ENCODE measurements at regions not wholly inside any gene's neighbourhood (a gene's known extent, or its start where the extent isn't known, plus 50 kb on each side); places are given as distances from the start of the nearest gene placed in this dataset.
A peak's percentile ranks its signal among the peaks of the same experiment; 100 is the strongest.

DNA sequence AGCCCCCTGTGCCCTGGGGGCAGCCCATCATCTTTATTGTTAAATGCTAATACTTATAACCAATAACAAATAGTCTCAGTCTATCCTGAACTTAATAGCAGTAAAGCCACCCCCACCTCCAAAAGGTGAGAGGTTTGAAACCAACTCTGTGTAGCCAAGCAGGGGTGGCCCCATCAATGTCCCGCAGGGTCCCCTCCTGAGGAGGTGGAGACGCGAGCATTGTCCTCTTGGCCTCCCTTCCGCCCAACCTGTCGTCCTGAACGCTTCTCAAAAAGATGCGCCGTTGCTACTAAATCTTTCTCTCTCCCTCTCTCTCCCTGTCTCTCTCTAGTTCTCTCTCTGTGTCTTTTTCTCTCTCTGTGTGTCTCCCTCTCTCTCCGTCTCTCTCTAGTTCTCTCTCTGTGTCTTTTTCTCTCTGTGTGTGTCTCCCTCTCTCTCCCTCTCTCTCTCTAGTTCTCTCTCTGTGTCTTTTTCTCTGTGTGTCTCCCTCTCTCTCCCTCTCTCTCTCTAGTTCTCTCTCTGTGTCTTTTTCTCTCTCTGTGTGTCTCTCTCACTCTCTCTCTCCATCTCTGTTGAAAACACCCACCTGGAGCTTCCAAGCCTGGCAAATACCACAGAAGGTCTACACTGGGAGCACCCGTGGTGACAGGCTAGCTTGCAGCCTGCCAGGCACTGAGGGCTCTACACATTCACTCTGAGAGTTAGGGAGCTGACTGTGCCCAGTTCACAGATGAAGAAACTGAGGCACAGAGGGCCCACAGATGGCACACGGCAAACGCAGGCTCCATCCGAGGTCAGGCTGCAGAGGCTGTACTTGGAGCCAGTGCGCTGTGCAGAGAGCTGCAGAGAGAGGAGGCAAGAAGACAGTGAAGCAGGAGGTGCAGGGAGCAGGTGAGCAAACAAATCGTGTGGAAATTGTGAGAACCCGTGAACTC, 185.9 kb downstream of the C16orf95 start:
- no peak overlapping the region for H3K4me3 ChIP-seq (ENCODE audit: extremely low read depth, insufficient read depth, low read length, poor library complexity, severe bottlenecking)
- WGBS, 2 experiments (ENCODE audit: insufficient coverage in 2 of 2) = 81 to 86% methylated on average over 15 of the region's 16 CpGs
- H3K4me1 ChIP-seq (ENCODE audit: control insufficient read depth, insufficient read depth, low read length, poor library complexity, severe bottlenecking) = peaks cover 11% of the 10 kb centered on the region
- no peak overlapping the region for H3K27ac ChIP-seq (ENCODE audit: low read depth, low read length, severe bottlenecking)
- peaks cover 8% of the 10 kb centered on the region for H3K9me3 ChIP-seq (ENCODE audit: control insufficient read depth, low read length)
- H3K36me3 ChIP-seq (ENCODE audit: control insufficient read depth, insufficient read depth, low read length) = no peaks in the 10 kb centered on the region

DNA sequence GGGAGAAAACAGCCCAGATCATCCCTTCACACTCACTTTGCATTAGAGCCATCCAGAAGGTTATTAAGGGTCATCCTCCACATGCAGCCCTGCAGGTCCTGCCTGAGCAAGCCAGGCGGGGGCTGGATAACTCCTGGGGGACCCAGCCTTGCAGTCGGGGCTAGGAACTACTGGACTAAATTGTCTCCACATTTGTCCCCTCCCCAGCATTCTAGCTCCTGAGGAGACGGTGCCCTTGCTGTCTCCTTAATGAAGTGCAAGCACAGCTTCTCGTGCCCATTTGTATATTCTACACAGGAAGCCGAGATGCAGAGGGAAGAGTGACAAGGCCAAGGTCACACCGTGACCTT, 185.2 kb downstream of the C16orf95 start:
- Histone ChIP-seq H3K27ac (ENCODE audit: low read depth, low read length, severe bottlenecking) (no peak overlapping the region), H3K4me1 (ENCODE audit: control insufficient read depth, insufficient read depth, low read length, poor library complexity, severe bottlenecking) (peaks cover 6% of the 10 kb centered on the region), H3K36me3 (ENCODE audit: control insufficient read depth, insufficient read depth, low read length) (no peaks in the 10 kb centered on the region), H3K9me3 (ENCODE audit: control insufficient read depth, low read length) (peaks cover 9% of the 10 kb centered on the region), H3K4me3 (ENCODE audit: extremely low read depth, insufficient read depth, low read length, poor library complexity, severe bottlenecking) (no peak overlapping the region)
- WGBS, 2 experiments (ENCODE audit: insufficient coverage in 2 of 2) = 88 to 89% methylated on average over 6 of the region's 6 CpGs

- Histone ChIP-seq H3K9me3 (ENCODE audit: control insufficient read depth, low read length) (peaks cover 11% of the 10 kb centered on the region), H3K36me3 (ENCODE audit: control insufficient read depth, insufficient read depth, low read length) (no peaks in the 10 kb centered on the region), H3K27ac (ENCODE audit: low read depth, low read length, severe bottlenecking) (peak overlapping the region; percentile 30), H3K4me1 (ENCODE audit: control insufficient read depth, insufficient read depth, low read length, poor library complexity, severe bottlenecking) (peaks cover 6% of the 10 kb centered on the region), H3K4me3 (ENCODE audit: extremely low read depth, insufficient read depth, low read length, poor library complexity, severe bottlenecking) (no peak overlapping the region)
- 67 to 68% methylated on average over 17 to 18 of the region's 20 CpGs for WGBS, 2 experiments (ENCODE audit: insufficient coverage in 2 of 2)
Measured at GRCh38 chr16:87132361-87133014, 184.7 kb downstream of the C16orf95 start.

GRCh38 chr16:87133112-87133850, 183.9 kb downstream of the C16orf95 start:
- Histone ChIP-seq H3K27ac (ENCODE audit: low read depth, low read length, severe bottlenecking) (peak overlapping the region; percentile 30), H3K4me3 (ENCODE audit: extremely low read depth, insufficient read depth, low read length, poor library complexity, severe bottlenecking) (no peak overlapping the region)
- WGBS, 2 experiments (ENCODE audit: insufficient coverage in 2 of 2) = 89 to 91% methylated on average over 17 to 20 of the region's 21 CpGs

DNA sequence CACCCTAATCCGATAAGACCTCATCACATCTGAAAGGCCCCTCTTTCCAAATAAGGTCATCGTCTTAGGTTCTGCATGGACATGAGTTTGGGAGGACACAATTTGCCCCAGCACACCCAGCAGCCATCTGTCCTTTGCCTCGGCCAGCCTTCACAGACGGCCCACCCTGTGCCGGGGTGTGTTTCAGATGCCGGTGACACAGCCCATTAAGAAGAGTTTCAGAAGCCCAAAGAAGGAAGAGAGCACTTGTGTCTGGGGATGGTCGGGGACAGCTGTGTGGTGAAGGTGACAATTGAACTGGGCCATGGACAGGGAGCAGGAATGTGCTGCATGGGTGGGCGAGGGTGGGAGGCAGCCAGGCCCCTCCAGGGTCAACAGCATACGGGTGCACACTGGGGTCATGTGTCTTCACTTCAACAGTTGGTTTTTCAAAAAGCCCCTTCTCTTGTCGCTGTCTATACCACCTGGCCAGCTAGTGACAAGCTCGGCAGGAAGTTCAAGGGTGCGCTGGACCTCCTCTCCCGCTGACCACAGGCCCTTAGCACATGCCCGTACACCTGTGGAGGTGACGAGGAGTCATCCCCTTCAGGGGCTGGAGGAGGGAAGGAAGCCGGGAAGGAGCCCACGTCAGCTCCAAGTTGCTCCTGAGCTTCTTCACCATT, 183.1 kb downstream of the C16orf95 start:
- peaks cover 8% of the 10 kb centered on the region for H3K9me3 ChIP-seq (ENCODE audit: control insufficient read depth, low read length)
- no peaks in the 10 kb centered on the region for H3K36me3 ChIP-seq (ENCODE audit: control insufficient read depth, insufficient read depth, low read length)
- H3K4me1 ChIP-seq (ENCODE audit: control insufficient read depth, insufficient read depth, low read length, poor library complexity, severe bottlenecking) = peaks cover 6% of the 10 kb centered on the region
- no peak overlapping the region for H3K4me3 ChIP-seq (ENCODE audit: extremely low read depth, insufficient read depth, low read length, poor library complexity, severe bottlenecking)
- 95 to 98% methylated on average over 13 to 14 of the region's 17 CpGs for WGBS, 2 experiments (ENCODE audit: insufficient coverage in 2 of 2)
- no peak overlapping the region for H3K27ac ChIP-seq (ENCODE audit: low read depth, low read length, severe bottlenecking)

More at GRCh38 chr16:87133112-87133850, 183.9 kb downstream of the C16orf95 start:
- Histone ChIP-seq H3K4me1 (ENCODE audit: control insufficient read depth, insufficient read depth, low read length, poor library complexity, severe bottlenecking) (peaks cover 6% of the 10 kb centered on the region), H3K9me3 (ENCODE audit: control insufficient read depth, low read length) (peaks cover 11% of the 10 kb centered on the region), H3K36me3 (ENCODE audit: control insufficient read depth, insufficient read depth, low read length) (no peaks in the 10 kb centered on the region)

- Histone ChIP-seq H3K4me3 (ENCODE audit: extremely low read depth, insufficient read depth, low read length, poor library complexity, severe bottlenecking) (no peak overlapping the region), H3K36me3 (ENCODE audit: control insufficient read depth, insufficient read depth, low read length) (no peaks in the 10 kb centered on the region), H3K9me3 (ENCODE audit: control insufficient read depth, low read length) (peaks cover 4% of the 10 kb centered on the region), H3K27ac (ENCODE audit: low read depth, low read length, severe bottlenecking) (no peak overlapping the region), H3K4me1 (ENCODE audit: control insufficient read depth, insufficient read depth, low read length, poor library complexity, severe bottlenecking) (peaks cover 6% of the 10 kb centered on the region)
- 97 to 99% methylated on average over 6 of the region's 7 CpGs for WGBS, 2 experiments (ENCODE audit: insufficient coverage in 2 of 2)
Measured at GRCh38 chr16:87134628-87134995, 182.6 kb downstream of the C16orf95 start.

- H3K9me3 ChIP-seq (ENCODE audit: control insufficient read depth, low read length) = peaks cover 4% of the 10 kb centered on the region
- no peaks in the 10 kb centered on the region for H3K36me3 ChIP-seq (ENCODE audit: control insufficient read depth, insufficient read depth, low read length)
- H3K4me1 ChIP-seq (ENCODE audit: control insufficient read depth, insufficient read depth, low read length, poor library complexity, severe bottlenecking) = peaks cover 6% of the 10 kb centered on the region
- WGBS, 2 experiments (ENCODE audit: insufficient coverage in 2 of 2) = 77 to 85% methylated on average over 8 of the region's 9 CpGs
- no peak overlapping the region for H3K4me3 ChIP-seq (ENCODE audit: extremely low read depth, insufficient read depth, low read length, poor library complexity, severe bottlenecking)
- no peak overlapping the region for H3K27ac ChIP-seq (ENCODE audit: low read depth, low read length, severe bottlenecking)
Measured at GRCh38 chr16:87135246-87136030, 181.8 kb downstream of the C16orf95 start.

- H3K27ac ChIP-seq (ENCODE audit: low read depth, low read length, severe bottlenecking) = no peak overlapping the region
- 96 to 100% methylated on average over 2 to 3 of the region's 4 CpGs for WGBS, 2 experiments (ENCODE audit: insufficient coverage in 2 of 2)
- H3K4me3 ChIP-seq (ENCODE audit: extremely low read depth, insufficient read depth, low read length, poor library complexity, severe bottlenecking) = no peak overlapping the region
- no peaks in the 10 kb centered on the region for H3K36me3 ChIP-seq (ENCODE audit: control insufficient read depth, insufficient read depth, low read length)
- H3K4me1 ChIP-seq (ENCODE audit: control insufficient read depth, insufficient read depth, low read length, poor library complexity, severe bottlenecking) = no peaks in the 10 kb centered on the region
- peaks cover 4% of the 10 kb centered on the region for H3K9me3 ChIP-seq (ENCODE audit: control insufficient read depth, low read length)
Measured at GRCh38 chr16:87138316-87138715, 178.9 kb downstream of the C16orf95 start.

DNA sequence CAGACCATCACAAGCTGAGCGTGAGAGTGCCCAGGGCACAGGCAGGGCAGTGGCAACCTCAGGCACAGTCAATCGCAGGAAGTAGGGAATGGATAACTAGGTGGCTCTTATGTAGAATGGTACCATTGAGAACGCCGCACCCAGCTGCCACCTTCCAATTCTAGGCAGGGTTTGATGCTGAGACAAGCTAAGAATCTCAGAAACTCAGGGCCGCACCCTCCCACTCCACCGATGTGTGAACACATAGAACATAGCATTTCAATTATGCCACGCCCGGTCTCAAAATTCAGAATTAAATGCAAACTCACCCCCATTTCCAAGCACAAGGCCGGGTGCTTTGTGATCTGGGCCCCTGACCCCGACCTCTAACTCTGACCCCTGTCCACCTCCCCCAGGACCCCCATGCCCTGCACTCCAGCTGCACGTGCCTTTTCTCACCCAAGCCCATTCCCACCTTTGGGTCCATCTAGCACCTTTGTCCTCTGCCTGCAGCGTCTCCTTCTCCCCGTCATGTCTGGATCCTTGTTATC, 178.4 kb downstream of the C16orf95 start:
- WGBS, 2 experiments (ENCODE audit: insufficient coverage in 2 of 2) = 93 to 95% methylated on average over 13 of the region's 13 CpGs
- Histone ChIP-seq H3K27ac (ENCODE audit: low read depth, low read length, severe bottlenecking) (no peak overlapping the region), H3K36me3 (ENCODE audit: control insufficient read depth, insufficient read depth, low read length) (no peaks in the 10 kb centered on the region), H3K4me1 (ENCODE audit: control insufficient read depth, insufficient read depth, low read length, poor library complexity, severe bottlenecking) (no peaks in the 10 kb centered on the region), H3K4me3 (ENCODE audit: extremely low read depth, insufficient read depth, low read length, poor library complexity, severe bottlenecking) (no peak overlapping the region), H3K9me3 (ENCODE audit: control insufficient read depth, low read length) (peaks cover 4% of the 10 kb centered on the region)
